SKM-1 (cell line): ENCODE measurements at regions not wholly inside any gene's neighbourhood (a gene's known extent, or its start where the extent isn't known, plus 50 kb on each side); places are given as distances from the start of the nearest gene placed in this dataset.

Source experiments
- DNase-seq: peaks from one replicate; lab custom pipeline; 2025; ENCODE audit not compliant: unreplicated experiment; lab: John Stamatoyannopoulos, UW

GRCh38 chr12:41936333-41936732, 208.3 kb downstream of the GXYLT1 start:
- DNase-seq = no peak

DNA sequence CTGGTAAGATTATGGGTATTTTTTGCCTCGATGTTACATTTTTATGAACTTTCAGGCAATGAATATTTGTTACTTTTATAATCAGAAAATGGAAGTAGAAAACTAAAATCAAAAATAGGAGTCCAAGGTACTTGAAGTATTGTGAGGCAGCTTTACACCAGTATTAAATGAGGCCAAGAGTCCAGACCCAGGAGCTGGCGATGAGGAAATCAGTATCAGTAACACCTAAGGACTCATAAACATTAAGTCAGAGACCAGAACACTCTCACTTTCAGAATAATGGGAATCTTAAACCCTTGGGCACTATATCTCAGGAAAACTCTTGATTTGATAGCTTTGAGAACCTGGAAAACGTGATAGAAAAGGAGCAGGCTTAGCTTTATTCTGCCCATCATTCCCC, 208.8 kb downstream of the GXYLT1 start:
- DNase-seq = no peak

DNA sequence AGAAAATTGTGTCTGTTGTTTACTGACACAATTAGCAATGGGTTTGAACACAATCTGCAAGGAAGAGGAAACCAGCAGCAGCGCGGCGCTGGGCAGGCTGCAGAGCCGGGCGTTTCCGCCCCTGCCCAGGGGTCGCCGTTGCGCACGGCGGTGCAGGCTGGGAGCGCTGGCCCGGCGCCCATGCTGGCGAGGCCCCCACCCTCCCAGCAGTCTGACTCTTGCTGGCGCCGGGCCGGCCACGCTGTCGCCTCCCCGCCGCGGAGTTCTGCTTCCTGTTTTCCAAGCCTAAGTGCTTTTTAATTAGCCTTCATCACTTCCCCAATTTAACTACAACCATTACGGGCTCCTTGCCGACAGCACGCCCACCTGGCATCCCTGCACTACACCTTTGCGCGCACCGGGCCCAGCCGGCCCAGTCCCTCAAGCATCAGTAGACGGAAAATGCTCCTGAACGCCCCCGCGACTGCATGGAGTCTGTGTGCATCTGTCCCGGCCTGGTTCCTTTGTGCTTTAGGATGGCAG, 212.1 kb downstream of the GXYLT1 start:
- peak; percentile 38 for DNase-seq

DNA sequence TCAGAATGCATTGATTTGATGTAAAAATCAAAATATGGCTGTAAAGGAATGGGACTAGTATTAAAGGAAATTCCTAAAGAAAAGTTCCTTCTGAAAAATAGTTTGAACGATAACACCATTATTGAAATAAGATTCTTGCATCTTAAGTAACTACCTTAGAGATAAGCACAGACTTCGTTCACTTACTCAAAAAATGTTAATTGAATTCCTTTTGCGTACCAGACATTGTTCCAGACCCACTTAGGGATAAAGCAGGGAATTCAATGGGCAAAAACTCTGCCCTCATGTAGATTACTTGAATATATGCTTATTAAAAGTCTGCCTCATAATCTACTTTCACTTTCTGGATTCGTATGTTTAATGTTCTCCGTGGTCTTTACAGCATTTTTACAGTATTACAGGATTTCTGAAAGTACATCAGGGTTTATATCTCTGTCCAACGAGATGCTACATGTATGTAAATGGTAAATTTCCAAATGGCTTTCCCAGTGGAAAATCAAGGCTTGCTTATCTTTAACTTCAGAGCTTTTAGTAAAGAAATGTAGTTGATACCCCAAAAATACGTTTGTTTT, 213.7 kb downstream of the GXYLT1 start:
- DNase-seq = no peak

DNA sequence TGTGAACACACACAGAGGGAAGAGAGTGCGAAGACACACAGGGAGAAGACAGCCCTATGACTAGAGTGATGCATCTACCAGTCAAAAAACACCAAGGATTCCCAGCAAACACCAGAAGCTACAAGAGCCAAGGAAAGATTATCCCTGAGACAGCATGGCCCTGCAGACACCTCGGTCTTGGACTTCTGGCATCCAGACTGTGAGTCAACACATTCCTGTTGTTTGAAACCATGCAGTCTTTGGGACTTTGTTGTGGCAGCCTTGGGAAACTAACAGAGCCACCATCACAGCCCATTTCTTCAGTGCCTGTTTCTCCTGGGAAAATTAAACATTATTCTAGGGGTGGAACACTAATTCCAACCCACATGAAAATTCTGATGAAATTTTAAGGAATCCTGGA, 220.6 kb downstream of the GXYLT1 start:
- DNase-seq = no peak

GRCh38 chr12:41923351-41923750, 221.3 kb downstream of the GXYLT1 start:
- no peak for DNase-seq

DNA sequence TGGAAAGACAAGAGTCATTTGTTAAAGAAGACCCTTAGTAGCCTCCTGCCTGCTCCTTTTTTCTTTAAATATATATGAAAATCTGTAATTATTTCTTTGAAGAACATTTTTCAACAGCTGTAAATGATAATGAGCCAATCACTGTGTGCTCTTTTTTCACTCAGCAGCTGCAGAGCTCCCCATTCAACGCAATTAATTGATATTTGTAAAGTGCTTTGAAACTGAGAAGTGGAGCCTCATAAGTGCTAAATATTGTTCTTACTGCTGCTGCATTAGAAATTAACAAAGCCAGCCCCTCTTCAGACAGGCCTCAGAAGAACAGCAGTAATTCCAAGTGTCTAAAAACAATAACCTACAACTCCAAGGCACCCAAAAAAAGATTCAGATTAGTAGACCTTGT, 224.3 kb downstream of the GXYLT1 start:
- no peak for DNase-seq

- no peak for DNase-seq
Observed at GRCh38 chr12:41919526-41920261, 225.0 kb downstream of the GXYLT1 start.

DNA sequence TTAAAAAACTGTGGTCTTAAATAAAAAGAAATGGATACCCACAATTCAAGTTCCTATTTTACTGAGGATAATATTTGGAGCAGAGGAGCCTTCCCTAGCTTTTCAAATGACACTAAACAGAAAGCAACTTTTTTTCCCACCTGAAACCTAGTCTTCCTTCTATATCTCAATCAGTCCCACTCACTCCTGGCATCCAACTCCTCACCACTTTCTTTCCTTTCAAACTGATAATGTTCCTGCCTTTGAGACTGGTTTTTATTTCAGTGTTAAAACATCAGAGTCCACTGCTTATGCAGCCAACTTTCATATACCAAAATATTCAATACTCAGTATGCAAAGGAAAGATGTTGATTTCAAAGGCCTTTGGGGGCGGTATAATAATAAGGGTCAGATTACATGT, 225.6 kb downstream of the GXYLT1 start:
- no peak for DNase-seq

DNA sequence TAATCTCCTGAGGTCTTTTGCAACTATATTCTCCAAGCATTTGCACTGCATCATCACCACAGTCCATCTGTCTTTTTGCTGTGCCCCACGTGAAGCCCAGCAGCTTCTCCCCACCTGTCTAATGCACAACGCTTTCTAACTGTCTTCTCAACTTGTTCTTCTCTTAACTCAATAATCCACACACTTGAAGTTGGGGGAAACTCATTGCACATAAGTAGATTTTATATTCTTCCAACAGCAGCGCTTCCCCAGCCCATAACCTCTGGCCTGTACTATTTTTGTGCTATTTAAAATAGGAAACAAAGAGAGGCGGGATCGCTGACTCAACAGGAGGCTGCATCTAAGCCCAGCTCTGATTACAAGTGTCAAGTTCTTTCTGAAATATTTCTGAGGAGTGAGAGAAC, 226.7 kb downstream of the GXYLT1 start:
- DNase-seq = no peak

DNA sequence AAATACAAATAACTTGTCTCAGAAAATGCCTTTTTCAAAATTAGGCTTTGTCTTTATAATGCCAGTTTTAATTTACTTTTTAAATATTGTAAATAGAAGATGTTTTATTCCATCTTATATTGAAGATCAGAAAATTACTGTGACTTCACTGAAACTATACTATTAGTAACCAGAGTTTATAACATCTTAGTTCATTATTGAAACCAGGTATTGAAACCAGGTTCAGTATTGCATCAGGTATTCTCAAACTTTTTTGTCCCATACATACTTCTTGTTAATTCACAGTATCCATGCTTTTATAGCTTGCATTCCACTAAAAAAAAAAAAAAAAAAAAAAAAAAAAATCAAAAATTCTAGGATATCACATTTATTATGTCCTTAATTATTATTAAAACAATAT, 227.5 kb downstream of the GXYLT1 start:
- DNase-seq = no peak

DNA sequence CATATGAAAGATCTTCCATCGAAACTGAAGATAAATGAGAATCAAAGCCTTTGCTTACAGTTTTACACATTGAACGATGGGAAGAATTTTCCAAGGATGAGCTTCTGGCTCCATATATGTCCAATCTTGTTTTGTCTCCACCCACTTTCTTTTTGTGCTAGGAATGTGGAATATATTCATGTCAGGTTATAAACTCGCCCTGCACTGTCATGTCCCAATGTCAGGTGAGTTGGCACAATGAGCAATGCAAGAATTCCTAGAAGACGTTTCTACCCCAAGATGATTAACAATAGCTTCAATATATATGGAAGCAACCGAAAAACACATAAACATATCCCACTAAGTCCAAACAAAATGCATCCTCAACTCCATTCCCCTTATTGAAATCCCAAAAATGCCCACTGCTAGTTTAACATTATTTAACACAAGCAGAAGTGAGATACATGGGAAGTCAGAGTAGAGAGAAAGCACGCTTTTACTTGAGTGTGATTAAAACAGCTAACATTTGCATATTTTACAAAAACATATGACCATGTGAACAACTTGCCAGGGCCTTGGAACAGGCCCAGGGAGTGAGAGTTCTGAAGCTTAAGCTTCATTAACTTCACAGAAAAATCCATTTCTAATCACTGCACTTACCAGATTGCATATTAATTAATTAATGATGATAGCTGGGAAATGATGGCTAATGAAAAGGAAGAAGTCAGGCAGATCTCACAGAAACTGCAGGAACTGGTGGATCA, 233.9 kb downstream of the GXYLT1 start:
- DNase-seq = no peak

GRCh38 chr12:41908206-41908605, 236.5 kb downstream of the GXYLT1 start:
- no peak for DNase-seq

- DNase-seq = no peak
Observed at GRCh38 chr12:41907550-41907949, 237.1 kb downstream of the GXYLT1 start.

- DNase-seq = no peak
Observed at GRCh38 chr12:41907021-41907420, 237.7 kb downstream of the GXYLT1 start.

- no peak for DNase-seq
Observed at GRCh38 chr12:41905759-41906297, 238.8 kb downstream of the GXYLT1 start.

GRCh38 chr12:41905073-41905758, 239.5 kb downstream of the GXYLT1 start:
- DNase-seq = no peak

DNA sequence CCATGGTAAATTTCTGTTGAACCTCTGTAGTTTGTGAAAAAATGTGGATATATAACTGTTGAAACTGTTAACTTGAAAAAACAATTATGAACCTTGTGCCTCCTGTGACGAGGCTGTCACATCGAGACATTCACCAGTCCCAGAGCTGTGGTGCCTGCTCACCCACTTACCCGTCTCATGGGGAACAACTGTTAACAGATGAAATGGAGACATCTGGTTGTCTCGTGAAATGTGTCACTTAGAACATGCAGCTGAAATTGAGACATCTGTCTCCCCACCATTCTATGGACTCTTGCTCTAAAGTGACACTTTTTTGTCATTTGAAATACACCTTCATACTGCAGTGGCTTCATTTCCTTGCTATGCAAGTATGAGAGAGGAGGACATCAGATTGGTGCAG, 240.6 kb downstream of the GXYLT1 start:
- no peak for DNase-seq

- DNase-seq = no peak
Observed at GRCh38 chr12:41903014-41903708, 241.5 kb downstream of the GXYLT1 start.

GRCh38 chr12:41899577-41899976, 245.1 kb downstream of the GXYLT1 start:
- DNase-seq = no peak

DNA sequence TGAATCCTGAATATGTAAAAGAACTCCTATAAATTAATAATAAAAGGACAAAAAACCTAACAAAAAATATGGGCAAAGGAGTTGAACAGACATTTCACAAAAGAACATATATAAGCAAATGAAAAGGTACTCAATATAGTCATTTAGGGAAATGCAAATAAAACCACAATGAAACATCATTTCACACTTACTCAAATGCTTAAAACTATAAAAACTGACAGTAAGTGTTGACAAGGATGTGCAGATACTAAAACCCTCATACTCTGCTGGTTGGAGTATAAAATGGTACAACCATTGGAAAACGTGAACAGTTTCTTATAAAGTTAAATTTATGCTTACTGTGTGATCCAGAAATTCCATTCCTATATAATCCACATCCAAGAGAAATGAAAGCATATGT, 247.1 kb downstream of the GXYLT1 start:
- no peak for DNase-seq
